GM21381 (cell line): ENCODE measurements at regions not wholly inside any gene's neighbourhood (a gene's known extent, or its start where the extent isn't known, plus 50 kb on each side); places are given as distances from the start of the nearest gene placed in this dataset.

ENCODE experiments used
- ATAC-seq: cut with Tn5 transposase; IDR thresholded peaks from one replicate; pipeline ENCODE4 v1.9.1; 2021; ENCODE audit warnings: mild to moderate bottlenecking, moderate library complexity; ENCODE audit not compliant: unreplicated experiment

GRCh38 chr1:195584870-195585624 is 1023.2 kb downstream of the KCNT2 start:
- ATAC-seq = no peak

DNA sequence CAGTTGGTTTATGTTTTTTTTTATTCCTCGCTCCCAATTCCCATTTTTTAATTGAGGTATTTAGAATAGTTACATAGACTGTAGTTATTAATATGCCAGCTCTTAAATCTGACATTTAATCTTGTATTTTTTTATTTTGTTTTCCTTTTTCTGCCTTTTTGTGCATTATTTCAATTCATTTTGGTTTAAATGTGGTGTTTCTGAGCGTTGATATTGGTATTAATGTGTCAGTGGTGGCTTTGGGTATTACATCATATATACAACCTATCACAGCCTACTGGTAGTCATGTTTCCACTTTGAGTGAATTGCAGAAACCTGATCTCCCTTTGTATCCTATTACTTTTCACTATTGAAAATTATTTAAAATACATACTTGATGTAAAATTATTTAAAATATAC is 1027.3 kb downstream of the KCNT2 start:
- no peak for ATAC-seq

GRCh38 chr1:195577748-195578147 is 1030.5 kb downstream of the KCNT2 start:
- ATAC-seq = no peak

GRCh38 chr1:195576641-195577040 is 1031.6 kb downstream of the KCNT2 start:
- ATAC-seq = no peak

DNA sequence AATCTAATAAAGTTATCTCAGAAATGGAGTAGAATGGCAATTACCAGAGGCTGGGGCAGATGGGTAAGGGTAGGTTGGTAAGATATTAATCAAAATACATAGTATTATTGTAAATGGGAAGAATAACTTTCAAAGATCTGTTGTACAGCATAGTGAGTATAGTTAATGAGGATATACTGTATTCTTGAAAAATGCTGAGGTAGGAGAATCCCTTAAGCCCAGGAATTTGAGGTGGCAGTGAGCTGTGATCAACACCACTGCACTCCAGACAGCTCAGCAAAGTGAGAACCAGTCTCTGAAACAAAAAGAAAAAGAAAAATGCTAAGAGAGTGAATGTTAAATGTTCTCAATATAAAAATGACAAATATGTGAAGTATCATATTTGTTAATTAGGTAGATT is 1033.7 kb downstream of the KCNT2 start:
- no peak for ATAC-seq

- no peak for ATAC-seq
Measured at GRCh38 chr1:195569934-195570333, 1038.3 kb downstream of the KCNT2 start.

GRCh38 chr1:195568389-195568788 is 1039.9 kb downstream of the KCNT2 start:
- no peak for ATAC-seq

- no peak for ATAC-seq
Measured at GRCh38 chr1:195562074-195562473, 1046.2 kb downstream of the KCNT2 start.

DNA sequence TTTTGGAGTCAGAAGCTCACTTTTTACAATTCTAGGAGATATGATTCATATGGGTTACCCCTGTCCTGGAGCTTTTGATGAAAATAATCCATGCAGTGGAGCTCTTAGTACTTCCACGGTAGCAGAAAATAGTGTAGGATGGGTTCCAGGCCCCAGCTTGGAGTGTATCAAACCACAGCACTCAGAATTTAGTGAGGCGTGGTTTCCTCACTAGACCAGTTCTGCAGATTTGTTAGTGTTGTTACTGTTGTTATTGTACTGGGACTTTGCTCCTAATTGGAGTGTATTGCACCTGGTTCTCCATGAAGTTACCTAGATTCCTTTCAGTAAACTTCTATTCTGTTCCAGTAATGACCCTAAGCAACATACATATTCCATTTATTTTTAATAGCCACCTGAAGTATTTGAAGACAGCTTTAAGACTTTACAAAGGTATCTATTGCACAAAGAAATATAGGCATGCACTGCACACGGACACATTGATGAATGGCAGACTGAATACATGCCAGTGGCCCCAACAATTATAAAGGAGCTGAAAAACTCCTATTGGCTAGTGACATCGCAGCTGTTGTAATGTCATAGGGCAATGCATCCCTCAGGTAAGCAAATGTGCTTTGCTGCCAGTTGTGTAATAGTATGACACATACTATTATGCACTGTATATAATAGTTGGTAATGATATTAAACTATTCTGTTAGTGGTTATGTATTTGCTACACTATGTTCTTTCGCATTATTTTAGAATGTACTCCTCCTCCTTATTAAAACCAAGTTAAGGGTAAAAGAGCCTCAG is 1058.0 kb downstream of the KCNT2 start:
- no peak for ATAC-seq

DNA sequence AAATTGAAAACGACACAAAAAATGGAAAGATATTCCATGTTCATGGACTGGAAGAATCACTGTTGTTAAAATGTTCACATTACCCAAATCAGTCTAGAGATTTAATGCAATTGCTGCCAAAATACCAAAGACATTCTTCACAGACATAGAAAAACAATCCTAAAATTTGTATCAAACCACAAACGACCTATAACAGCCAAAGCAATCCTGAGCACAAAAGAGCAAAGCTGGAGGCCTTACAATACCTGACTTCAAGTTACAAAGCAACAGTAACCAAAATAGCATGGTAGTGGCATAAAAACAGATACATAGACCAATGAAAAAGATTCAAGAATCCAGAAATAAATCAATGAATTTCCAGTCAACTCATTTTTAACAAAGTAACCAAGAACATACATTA is 1077.3 kb downstream of the KCNT2 start:
- no peak for ATAC-seq

GRCh38 chr1:195529881-195530280 is 1078.4 kb downstream of the KCNT2 start:
- no peak for ATAC-seq

DNA sequence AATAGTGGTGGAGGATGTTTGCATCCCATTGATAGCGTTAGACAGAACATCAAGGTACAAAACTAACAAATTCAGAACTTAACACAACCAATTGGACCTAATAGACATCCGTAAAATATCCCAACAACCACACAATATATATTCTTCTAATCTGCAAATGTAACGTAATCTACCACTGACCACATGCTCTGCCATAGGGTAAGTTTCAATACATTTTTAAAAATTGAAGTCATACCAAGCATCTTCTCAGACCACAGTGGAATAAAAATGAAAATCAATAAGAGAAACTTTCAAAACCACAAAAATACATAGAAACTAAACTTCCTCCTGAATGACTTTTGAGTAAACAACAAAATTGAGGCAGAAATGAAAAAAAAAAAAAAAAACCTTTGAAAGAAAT is 1087.5 kb downstream of the KCNT2 start:
- ATAC-seq = no peak

DNA sequence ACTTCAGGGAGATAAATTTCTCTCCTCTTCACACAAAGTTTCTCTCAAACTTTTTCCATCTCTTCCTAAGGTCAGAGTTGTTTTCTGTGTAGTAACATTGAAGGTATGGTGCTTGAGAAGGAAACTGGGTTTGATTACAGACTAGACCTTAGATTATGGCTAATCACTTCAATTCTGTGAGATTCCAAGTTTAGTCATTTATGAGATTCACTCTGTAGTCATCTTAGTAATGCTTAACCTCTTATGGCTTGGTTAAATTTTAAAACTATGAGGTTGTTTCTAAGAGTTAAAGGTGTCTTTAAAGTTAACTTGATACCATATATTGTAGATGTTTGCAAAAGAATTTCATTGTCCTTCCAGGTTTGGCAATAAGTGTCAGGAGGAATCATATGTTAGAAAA is 1092.2 kb downstream of the KCNT2 start:
- ATAC-seq = no peak

- ATAC-seq = no peak
Measured at GRCh38 chr1:195511501-195511900, 1096.7 kb downstream of the KCNT2 start.

DNA sequence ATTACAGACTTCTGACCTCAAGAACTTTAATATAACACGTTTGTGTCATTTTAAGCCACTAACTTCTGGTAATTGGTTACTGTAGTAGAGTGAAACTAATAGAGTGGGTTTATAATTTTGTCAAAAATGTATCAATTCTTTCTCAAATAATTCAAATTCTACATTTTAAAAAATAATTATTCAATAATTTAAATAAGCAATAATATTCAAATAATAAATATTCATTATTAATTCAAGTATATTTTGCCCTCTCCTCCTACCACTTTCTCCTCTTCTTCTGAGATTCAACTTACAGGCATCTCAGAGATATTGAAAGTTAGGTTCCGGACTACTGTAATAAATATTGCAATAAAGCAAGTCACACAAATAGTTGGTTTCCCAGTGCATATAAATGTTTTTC is 1107.1 kb downstream of the KCNT2 start:
- no peak for ATAC-seq

DNA sequence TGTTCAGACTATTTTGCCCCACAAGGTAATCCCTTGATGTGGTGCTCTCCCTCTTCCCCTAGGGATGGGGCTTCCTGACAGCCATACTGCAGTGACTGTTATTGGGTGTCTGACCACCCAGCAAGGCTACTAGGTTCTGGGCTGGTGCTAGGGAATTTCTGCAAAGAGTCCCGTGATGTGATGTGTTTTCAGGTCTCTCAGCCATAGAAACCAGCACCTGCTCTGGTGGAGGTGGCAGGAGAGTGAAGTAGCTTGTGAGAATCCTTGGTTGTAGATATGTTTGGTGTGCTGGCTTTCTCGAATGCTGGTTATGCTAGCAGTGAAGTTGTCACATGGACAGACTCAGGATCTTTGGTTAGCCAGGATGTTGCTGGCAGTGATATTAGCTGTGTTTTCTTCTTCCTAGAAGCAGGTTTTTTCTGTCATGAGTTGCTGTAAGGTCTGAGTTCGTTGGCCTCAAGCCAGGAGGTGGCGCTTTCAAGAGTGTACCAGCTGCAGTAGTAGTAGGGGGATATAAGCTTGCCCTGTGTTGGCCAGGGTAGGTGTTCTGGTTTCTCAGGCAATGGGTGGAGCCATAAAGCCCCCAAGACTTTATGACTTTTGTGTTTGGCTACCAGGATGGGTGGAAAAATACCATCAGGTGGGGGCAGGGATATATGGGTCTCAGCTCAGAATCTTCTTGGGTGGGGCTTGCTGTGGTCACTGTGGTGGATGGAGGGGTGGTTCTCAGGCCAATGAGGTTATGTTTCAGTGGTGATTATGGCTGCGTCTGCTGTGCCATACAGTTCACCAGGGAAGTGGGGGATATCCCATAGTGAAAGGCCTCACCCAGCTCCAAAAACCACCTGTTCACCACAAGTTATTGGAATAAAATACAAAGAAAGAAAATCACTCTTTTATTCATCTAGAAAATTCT is 1112.3 kb downstream of the KCNT2 start:
- ATAC-seq = no peak

GRCh38 chr1:195482137-195482536 is 1126.1 kb downstream of the KCNT2 start:
- ATAC-seq = no peak

DNA sequence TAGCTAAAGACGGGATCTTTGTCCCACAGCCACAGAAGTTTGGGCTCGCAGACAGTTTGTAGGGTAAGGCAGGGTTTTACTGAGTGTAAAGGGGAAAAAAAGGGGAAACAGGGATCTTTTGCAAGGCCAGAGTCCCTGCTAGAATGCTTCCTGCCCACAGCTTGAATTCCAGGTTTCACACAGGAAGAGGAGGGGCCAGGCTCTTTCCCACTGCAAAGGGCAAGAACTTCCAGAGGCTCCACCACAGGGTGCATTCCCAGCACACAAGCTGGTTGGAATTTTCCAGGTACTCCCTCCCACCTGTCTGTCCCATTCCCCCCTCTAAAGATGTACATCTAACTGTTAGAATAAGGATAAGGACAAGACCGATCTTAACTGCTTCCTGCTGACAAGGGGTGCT is 1126.9 kb downstream of the KCNT2 start:
- no peak for ATAC-seq

GRCh38 chr1:195475568-195475967 is 1132.7 kb downstream of the KCNT2 start:
- no peak for ATAC-seq

DNA sequence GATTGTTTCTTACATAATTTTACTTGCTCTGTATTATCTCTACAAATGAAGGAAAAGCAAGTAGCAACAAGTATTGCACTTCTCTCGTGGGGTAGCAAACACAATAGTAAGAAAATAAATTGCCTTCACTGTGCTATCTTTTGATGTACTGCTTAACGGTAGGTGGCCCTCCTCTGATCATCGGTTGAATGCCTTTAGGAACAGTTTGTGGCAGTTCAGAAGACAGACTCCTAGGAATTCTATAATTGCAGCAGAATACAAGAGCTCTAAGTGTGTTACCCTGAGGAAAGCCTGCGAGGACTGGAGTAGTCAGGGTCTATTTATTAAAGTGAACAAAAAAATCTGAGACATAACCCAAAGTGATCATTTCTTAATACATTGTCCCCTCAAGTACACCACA is 1135.9 kb downstream of the KCNT2 start:
- ATAC-seq = no peak

- ATAC-seq = no peak
Measured at GRCh38 chr1:195466639-195467038, 1141.6 kb downstream of the KCNT2 start.
